ENCODE measurements at regions not wholly inside any gene's neighbourhood (a gene's known extent, or its start where the extent isn't known, plus 50 kb on each side); places are given as distances from the start of the nearest gene placed in this dataset.

- DNase-seq: no peak
Observed at GRCh38 chr5:135218486-135218755, 180.6 kb downstream of the MACROH2A1 start.

- DNase-seq: no peak
Observed at GRCh38 chr5:135217669-135218485, 181.2 kb downstream of the MACROH2A1 start.

- no peak for DNase-seq
Observed at GRCh38 chr5:135216471-135217343, 182.3 kb downstream of the MACROH2A1 start.

- DNase-seq: no peak
Observed at GRCh38 chr5:135215617-135216470, 181.8 kb upstream of the PITX1 start.

- DNase-seq: no peak
Observed at GRCh38 chr5:135214897-135215616, 181.0 kb upstream of the PITX1 start.

GRCh38 chr5:135213466-135214239, 179.6 kb upstream of the PITX1 start:
- no peak for DNase-seq

- DNase-seq: no peak
Observed at GRCh38 chr5:135213027-135213386, 179.0 kb upstream of the PITX1 start.

GRCh38 chr5:135212361-135213026, 178.5 kb upstream of the PITX1 start:
- no peak for DNase-seq

- no peak for DNase-seq
Observed at GRCh38 chr5:135211791-135212190, 177.8 kb upstream of the PITX1 start.

- peak; percentile 37 for DNase-seq
Observed at GRCh38 chr5:135211083-135211790, 177.2 kb upstream of the PITX1 start.

- DNase-seq: no peak
Observed at GRCh38 chr5:135210286-135211055, 176.4 kb upstream of the PITX1 start.

- peak; percentile 97 for DNase-seq
Observed at GRCh38 chr5:135208903-135209721, 175.1 kb upstream of the PITX1 start.

- no peak for DNase-seq
Observed at GRCh38 chr5:135208555-135208902, 174.5 kb upstream of the PITX1 start.

- no peak for DNase-seq
Observed at GRCh38 chr5:135207866-135208265, 173.8 kb upstream of the PITX1 start.

GRCh38 chr5:135206862-135207261, 172.8 kb upstream of the PITX1 start:
- DNase-seq: no peak

GRCh38 chr5:135205632-135206349, 171.8 kb upstream of the PITX1 start:
- peak; percentile 82 for DNase-seq

GRCh38 chr5:135204151-135204600, 170.1 kb upstream of the PITX1 start:
- DNase-seq: no peak

- DNase-seq: no peak
Observed at GRCh38 chr5:135203593-135204036, 169.6 kb upstream of the PITX1 start.

All from fibroblast of skin of back (primary cell).